CD4-positive, alpha-beta T cell treated with Interleukin-17A for 1 hour (primary cell): ENCODE measurements at regions not wholly inside any gene's neighbourhood (a gene's known extent, or its start where the extent isn't known, plus 50 kb on each side); places are given as distances from the start of the nearest gene placed in this dataset.

Experiments
- DNase-seq: peaks from one replicate; pipeline ENCODE4 v3.0.0-alpha.2; 2020

GRCh38 chr2:13109516-13109915 lies 392.8 kb downstream of the TRIB2 start:
- DNase-seq = no peak

DNA sequence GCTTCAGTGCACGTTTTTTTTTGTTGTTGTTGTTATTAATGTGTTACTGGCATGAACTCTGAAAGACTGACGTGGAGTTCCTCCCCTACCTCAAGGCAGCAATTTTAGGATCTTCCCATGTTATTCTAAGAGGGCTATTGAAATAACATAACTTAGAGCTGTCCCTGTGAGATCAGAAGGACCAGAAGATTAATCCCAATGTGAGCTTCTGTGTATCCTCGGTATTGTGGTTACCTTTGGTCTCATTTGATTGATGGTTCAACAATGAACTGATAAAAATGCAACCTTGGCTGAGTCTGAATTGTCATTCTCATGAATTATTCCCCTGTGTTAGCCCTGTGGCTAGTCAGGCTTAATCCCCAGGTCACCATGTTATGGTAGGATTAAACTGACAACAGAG lies 394.1 kb downstream of the TRIB2 start:
- no peak for DNase-seq

DNA sequence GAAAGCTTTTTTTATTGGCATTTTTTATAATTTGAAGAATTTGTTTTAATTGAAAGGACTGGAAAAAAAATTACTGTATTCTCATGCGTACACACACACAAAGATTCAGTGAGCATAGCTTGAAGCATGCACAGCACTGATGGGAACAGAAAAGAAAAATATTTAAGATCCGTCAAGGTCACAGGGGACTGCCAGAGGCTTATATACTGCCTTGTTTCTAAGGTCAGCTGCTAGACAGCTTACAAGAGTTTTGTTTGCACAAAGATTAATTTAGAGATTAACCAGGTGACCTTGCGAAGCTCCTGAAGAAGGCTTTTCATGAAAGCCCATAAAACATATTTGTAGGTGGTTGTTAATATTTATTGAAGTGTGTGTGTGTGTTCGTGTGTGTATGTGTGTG lies 396.3 kb downstream of the TRIB2 start:
- DNase-seq = no peak

- DNase-seq = no peak
These were observed 397.7 kb downstream of the TRIB2 start for GRCh38 chr2:13114391-13114790.

DNA sequence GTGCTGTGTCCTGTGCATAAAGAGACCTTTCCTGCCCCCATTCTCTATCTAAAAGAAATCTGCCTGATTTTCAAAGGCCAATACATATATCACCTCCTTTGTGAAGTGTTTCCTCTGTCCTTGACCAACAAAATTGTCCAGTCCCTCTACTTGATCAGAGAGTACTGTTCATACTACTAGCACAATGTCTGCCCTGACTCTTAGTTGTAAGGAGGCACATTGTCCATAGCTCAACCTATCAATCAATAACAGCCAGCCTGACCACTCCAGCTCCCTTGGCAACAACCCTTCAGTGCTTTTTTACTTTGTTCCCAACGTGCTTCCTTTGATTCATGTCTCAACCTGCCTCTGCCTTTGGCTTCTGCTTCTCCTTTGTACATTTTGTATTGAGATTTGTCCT lies 398.9 kb downstream of the TRIB2 start:
- no peak for DNase-seq

DNA sequence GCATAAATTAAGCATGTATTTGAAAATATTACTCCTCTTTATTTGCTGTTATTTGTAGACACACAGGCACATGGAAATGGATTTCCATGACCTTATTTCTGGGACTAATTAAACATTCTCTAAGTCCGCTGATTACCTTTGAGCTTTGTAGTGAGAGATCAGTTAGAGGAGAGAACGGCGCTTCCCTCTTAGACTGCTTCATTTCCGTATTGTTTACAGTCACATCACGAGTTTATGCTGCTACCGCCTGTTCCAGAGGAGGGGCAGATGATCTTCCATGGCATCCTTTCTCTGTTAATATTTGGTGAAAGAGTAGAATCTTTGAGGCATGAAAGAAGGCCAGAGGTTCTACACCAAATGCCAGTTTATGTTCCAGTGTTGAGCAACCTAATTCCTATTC lies 404.4 kb downstream of the TRIB2 start:
- DNase-seq = no peak

GRCh38 chr2:13128139-13128538 lies 411.4 kb downstream of the TRIB2 start:
- DNase-seq = no peak

DNA sequence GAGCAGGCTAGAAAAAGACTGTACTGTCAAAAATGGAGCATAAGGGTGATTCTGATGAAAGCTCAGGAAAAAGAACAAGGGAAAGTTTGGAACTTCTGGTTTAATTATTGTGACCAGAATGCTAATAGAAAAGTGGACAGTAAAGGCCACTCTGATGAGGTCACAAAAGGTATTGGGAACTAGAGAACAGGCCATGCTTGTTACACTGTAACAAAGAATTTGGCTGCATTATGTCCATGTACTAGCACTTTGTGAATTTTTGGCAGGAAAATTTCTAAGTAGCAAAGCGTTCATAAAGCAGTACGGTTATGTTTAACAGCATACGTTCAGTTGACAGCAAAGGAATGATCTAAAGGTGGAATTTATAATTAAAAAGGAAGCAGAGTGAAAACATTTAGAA lies 418.6 kb downstream of the TRIB2 start:
- DNase-seq = no peak

DNA sequence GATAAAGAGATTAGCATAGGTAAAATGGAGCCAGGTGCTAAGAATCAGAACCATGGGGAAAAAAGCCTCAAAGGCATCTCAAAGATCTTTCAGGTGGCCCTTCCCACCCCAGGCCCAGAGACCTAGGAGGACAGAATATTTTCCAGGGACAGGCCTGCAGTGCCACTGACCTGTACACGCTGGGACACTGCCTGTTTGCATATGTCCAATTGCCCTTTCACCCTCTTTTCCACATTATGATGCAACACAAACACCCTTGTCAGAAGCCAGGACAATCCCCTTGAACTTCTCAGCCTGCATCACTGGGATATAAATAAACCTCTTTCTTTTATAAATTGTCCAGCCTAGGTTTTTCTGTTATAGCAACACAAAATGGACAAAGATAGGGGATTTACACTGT lies 419.1 kb downstream of the TRIB2 start:
- no peak for DNase-seq

DNA sequence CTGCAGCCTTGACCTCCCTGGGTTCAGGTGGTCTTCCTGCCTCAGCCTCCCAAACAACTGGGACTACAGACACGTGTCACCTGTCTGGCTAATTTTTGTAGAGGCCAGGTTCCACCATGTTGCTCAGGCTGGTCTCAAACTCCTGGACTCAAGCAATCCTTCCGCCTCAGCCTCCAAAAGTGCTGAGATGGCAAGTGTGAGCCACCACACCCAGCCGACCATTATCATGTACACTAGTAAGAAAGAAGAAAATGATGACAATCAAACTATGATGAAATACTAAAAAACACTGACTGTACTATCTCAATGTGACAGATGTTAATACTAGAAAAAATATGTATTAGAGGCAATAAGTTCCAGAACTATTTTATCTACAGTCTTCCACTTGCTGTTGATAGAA lies 420.9 kb downstream of the TRIB2 start:
- no peak for DNase-seq

GRCh38 chr2:13141315-13141714 lies 424.6 kb downstream of the TRIB2 start:
- DNase-seq = no peak

DNA sequence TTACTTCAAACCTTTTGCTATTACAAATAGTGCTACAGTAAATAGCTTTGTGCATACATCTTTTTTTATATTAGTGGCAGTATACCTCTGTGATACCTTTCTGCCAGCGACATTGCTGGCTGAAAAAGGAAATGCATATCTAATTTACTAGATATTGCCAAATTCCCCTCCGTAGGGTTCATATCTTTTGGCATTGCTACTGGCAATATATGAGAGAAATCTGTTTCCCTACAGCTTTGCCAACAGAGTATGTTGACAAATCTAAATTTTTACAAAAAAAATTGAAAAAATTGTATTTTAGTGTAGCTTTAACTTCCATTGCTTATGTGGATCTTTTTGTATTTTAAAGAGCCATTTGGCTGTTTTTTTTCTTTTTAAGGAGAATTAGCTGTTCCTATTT lies 426.7 kb downstream of the TRIB2 start:
- no peak for DNase-seq

GRCh38 chr2:13156916-13157315 lies 440.2 kb downstream of the TRIB2 start:
- no peak for DNase-seq

GRCh38 chr2:13158466-13158865 lies 441.7 kb downstream of the TRIB2 start:
- DNase-seq = no peak

DNA sequence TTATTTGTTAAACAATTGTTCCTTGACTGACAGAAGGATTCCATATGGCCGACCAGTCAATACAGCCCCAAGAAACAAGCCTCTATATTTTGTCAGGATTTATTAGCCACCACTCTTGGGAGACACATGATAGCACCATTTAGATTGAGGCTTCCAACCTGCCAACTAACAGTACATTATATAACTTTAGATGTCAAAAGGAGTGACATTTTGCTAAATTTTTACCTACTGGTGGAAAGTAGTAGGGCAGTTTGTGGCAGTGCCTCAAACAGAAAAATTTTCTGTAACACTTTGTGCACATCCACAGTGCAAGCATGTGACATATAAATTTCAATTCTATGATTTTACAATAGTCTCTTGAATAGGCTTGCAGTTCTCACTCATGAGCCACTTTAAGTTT lies 464.0 kb downstream of the TRIB2 start:
- no peak for DNase-seq

DNA sequence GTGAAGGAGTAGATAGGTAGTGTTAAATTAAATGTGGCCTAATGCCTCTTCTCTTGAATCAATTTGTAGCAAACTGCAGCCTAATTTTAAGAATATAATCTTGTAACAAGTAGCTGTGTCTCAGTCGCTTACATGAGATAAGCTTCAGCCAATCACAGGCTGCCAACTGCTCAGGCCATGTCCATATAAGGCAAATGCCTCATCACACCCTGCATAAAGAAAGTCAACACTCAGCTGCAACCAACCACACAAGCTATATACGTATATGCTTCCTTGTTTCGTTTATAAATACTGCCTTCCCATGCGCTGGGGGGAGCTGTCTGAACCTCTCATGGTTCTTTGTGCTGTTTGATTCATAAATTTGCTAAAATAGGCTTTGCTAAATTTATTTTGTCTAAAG lies 476.3 kb downstream of the TRIB2 start:
- DNase-seq = no peak

- DNase-seq = no peak
These were observed 477.2 kb downstream of the TRIB2 start for GRCh38 chr2:13193900-13194299.

DNA sequence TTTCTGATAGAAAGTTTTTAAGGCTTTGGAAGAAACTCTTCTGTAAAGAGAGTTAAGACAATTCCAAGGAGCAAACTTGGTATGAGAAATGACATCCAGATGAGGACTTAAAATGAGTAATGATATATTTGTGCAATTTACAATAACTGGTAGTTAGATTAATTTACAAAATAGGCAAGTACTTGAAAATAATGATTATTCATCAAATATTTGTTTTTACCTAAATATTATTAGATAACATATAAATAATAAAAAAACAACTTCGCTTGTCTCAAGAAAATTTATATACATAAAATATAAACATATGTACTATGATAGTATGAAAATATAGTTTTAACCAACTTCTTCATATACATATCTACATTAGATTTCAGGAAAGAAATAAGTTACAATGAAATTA lies 478.5 kb downstream of the TRIB2 start:
- DNase-seq = no peak

DNA sequence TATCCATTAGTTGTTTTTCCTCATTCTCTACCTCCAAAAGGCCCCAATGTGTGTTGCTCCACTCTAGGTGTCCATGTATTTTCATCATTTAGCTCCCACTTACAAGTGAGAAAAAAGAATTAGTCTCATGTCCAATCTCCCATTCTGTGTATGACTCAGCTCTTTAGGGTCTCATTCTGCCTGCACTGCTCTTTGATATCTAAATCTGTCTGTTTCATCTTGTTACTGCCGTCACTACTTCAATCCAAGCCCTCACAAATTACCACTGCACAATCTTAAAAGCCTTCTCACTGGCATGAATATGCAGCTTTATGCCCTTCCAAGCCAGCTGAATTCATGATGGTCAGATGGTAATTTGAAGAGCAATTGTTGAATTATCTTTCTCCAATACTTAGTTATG lies 480.5 kb downstream of the TRIB2 start:
- DNase-seq = no peak

- no peak for DNase-seq
These were observed 485.2 kb downstream of the TRIB2 start for GRCh38 chr2:13201924-13202323.

DNA sequence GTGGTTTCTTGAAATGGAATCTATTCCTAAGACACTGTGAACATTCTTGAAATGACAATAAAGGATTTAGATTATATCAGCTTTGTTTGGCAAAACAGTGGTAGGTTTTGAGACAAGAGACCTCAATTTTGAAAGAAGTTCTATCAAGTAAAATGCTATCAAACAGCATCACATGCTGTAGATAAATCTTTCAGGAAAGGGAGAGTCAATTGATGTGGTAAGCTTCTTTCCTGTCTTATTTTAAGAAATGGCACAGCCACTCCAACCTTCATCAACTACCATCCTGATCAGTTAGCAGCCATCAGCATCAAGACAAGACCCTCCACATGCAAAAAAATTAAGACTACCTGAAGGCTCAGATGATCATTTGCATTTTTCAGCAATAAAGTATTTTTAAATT lies 495.4 kb downstream of the TRIB2 start:
- DNase-seq = no peak

DNA sequence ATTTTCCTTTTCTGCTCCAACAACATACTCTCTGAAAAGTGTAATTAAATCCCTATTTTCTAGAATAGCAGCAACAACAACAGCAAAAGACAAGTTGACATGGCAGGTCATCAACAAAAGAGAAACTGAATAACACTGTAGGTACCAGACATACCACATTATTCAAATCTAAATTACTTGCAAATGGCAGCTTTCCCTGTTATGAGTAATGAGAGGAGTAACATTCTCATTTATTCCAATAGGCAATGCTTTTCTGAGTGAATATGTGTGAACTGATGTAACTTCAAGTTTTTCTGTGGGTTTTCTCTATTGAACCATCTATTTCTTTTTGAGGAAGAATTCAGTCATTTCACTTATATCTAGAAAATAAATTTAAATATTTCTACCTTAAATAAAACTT lies 501.5 kb downstream of the TRIB2 start:
- DNase-seq = no peak

- DNase-seq = no peak
These were observed 510.8 kb downstream of the TRIB2 start for GRCh38 chr2:13227578-13227977.

GRCh38 chr2:13230221-13230620 lies 513.5 kb downstream of the TRIB2 start:
- no peak for DNase-seq

GRCh38 chr2:13240061-13240460 lies 523.3 kb downstream of the TRIB2 start:
- DNase-seq = no peak

GRCh38 chr2:13240789-13241487 lies 524.2 kb downstream of the TRIB2 start:
- no peak for DNase-seq
